DMS53 treated with DMSO at 0.1 percent for 48 hours (cell line): ENCODE measurements at regions not wholly inside any gene's neighbourhood (a gene's known extent, or its start where the extent isn't known, plus 50 kb on each side); places are given as distances from the start of the nearest gene placed in this dataset.

ENCODE experiments used
- DNase-seq: peaks from one replicate; lab custom pipeline; 2025; ENCODE audit not compliant: unreplicated experiment; lab: John Stamatoyannopoulos, UW

DNA sequence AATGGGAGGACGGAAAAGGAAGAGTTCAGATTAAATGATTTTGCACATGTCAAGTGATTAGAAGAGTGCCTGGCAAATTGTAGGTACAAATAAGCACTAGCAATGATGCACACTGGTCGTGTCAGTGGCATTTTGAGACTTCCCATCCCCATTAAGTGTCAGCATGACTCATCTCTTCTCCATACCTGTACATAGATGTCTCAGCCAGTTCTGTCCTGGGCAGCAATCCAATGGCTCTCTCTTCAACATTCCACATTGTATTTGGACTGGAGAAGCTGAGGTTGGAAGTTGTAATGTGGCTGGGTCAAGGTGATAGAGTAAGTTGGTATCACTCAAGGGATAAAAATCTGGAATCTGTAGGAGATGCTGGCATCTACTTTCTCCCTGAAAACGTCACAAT lies 742.7 kb downstream of the VRK1 start:
- DNase-seq: no peak

DNA sequence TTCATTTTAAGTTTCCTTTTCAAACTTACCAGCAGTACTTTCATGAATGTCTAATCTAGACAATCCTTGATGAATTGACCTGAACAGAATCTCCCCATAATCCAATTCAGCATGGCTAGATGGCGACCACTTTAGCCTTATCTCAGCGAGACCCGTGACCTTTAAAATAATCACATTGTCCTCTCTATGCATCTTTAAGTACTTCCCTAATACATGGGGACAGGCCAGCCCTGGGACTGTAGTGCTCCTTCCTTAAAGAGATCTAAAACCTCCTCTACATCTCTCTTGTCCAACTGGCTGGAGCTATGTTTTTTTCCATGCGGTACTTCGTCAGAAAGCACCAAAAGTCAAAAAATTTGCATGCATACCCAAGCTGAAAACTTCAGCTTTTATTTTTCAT lies 746.0 kb downstream of the VRK1 start:
- DNase-seq: no peak

GRCh38 chr14:97543816-97544215 lies 746.6 kb downstream of the VRK1 start:
- no peak for DNase-seq

GRCh38 chr14:97544571-97544970 lies 747.4 kb downstream of the VRK1 start:
- DNase-seq: no peak

DNA sequence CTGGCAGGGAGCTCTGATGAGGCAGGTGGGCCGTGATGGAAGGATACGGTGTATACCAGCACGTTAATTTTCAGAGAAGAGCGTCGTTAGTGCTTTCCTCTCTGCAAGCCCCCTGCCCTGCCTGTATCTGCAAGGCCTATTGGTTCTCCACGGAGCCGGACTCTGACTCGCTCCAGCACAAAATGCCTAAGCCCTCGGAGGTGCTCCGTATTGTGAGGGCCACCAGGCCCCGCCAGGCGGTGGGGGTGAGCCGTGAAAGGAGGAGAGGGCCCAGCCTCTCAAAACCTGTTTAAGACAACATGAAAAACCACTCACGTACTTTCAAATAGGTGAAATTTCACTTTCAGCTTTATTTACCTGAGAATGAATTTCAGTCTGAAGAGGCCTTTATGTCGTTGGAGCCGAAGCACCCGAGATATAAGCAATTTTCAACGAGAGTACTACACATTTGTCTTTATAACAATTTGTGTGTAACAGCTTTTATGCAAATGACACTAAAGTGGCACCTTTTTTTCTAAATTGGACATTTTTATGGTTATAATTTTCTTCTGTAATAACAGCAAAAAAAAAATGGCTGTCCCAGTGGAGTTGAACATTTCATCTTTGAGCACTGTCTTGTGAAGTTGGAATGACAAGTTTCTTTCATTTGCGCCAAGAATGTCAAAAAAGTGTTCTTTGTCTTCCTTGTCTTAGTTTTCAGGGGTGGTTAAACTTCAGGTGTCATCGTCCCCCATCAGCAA lies 749.5 kb downstream of the VRK1 start:
- DNase-seq: no peak

DNA sequence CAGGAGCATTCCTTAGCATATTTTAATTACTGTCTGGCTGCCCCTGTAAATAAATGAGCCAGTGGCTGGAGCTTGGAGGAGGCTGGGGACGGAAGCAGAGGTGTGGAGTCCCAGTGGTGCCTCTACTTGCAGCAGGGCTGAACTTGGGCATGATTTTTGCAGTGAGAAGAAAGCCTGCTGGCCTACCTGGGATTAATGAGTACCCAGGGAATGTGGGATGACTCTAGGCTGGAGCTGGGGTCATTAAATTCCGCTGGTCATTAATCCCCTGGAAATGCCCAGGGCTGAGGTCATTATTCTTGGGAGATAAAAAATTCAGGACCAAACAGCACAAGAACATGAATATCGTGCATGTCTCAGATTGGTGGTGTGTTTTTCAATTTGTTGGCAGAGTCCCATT lies 753.3 kb downstream of the VRK1 start:
- DNase-seq: no peak

DNA sequence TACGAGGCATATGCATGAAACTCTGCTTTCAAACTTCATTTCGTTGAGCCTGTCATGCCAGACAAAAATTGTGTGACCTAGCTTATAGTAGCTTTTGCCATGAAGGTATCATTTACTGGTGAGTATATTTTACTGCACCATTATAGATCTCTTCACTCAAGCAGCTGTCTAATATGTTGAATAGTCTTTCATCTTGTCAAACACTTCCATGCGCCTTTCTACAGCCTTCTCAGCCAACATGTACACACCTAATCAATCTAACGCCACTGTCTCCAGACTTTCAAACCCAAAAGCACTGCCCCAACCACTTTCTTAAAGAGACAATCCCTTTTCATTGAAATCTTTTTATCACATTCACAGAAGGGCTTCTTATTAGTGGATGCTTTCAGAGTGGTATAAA lies 757.4 kb downstream of the VRK1 start:
- DNase-seq: no peak

DNA sequence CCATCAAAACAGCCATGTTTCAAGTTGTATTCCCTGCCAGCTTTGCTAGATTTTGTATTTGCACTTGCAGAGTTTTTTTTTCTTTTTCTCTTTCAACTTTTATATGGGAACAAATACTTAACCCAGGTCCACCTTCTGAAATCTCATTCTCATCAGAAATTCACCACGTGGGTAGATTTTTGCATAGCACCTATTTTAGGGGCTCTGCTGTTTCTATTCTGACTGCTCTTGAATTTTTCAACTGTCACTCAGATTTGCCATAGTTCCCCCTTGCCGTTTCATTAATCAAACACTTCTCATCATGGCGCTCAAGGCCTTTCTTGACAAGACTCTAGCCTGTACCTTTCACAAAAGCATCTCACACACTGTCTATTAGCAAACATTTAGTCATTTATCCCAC lies 767.2 kb downstream of the VRK1 start:
- DNase-seq: no peak

DNA sequence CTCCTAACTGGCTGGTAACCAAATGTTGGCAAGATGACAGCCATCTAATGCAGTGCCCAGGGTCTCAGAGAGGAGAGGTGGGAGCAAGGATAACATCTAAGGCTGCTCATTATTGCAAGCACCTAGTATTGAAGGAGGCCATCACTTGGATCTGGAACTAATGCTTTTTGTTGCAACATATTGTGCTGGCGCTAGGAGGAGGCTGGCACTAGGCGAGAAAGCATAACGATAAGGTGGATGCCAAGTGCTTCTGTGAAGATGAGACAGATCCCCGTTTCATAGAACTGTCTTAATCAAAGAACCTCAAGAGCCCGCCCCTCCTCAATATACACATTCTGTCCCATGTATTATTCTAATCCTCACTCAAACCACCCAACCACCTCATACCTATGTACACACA lies 774.0 kb downstream of the VRK1 start:
- no peak for DNase-seq

DNA sequence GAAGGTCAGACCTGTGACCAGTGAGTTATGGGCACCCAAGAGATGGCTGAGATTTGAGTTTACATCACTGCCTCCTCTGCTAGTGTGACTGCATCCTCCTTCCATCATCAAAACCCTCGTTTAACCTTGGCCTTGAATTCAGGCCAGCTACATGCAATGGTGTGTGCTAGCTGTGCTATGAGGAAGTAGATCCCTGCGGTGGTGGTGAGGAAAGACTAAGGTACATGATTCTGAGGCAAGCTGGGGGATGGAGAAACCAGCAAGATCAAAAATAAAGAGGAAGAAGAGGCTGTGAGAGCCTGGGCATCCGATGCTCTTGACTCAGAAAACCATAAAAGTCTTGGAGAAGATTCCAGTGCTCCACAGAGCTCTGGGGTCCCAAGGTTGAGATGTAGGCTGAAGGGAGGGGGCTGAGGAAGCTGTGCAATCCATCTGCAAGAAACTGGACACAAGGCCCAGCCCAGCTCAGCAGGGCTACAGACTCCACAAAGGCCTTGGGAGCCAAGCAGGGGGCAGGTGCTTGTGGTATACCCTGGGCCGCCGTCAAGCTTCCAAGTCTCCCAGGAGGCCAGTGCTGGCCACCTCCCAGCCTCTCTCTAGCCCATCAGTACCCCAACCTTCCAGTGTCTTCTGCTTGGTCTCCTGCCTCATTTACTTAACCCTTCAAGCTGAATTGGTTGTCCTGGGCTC lies 774.8 kb downstream of the VRK1 start:
- DNase-seq: no peak

GRCh38 chr14:97572583-97573458 lies 775.6 kb downstream of the VRK1 start:
- DNase-seq: no peak

GRCh38 chr14:97575677-97576076 lies 778.5 kb downstream of the VRK1 start:
- no peak for DNase-seq

GRCh38 chr14:97578982-97579548 lies 781.9 kb downstream of the VRK1 start:
- no peak for DNase-seq

DNA sequence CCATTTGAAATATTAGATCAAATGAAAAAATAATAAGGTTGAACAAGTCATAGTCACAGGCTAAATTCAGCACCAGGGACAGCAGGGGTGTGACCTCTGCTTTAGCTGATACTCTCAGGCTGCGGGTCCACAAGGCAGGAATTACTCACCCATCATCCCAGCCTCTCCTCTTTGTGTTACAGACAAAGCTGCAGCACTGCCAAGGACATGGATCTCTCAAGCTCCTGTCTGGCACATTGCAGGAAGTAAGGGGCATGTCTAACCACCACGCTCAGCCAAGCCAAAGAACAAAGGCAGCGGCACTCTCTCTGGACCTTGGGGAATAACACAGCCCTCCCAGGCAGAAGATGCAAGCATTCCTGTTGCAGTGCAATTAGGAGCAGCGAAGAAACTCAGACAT lies 783.8 kb downstream of the VRK1 start:
- DNase-seq: no peak

DNA sequence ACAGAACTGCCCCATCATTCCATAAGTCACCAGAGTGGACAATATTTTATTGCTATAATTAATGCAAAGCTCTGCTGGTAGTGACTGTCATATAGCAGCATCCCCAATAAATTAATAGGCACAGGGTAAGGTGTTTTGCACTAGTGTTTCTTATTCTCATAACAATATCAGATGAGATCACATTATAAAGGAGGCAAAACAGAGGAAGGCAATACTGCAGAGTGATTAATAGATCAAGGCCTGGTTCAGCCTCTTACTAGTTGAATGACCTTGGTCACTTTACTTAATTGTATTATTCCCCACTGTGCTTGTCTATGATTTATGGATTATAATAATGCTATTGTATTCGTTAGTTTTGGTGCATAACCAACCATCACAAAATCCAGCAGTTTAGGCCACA lies 784.8 kb downstream of the VRK1 start:
- no peak for DNase-seq

DNA sequence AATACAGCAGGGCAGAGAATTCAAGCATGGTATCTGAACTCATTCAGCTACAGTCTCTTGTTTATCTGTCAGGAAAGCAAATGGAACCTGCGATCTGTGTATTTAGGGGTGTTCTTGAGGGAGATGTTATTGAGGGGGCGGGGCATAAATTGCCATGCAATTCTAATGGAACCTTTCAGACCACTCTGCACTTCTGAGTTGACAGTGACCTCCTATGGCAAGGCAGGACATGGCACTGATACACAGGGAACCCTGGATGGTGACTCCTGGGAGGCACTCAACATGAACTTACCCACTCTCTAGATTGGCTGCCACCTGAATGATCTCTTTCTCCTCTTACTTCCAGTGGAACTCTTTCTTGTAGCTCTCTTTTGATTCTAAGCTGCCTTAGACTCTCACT lies 787.3 kb downstream of the VRK1 start:
- DNase-seq: no peak

GRCh38 chr14:97592341-97592980 lies 795.3 kb downstream of the VRK1 start:
- no peak for DNase-seq

GRCh38 chr14:97594306-97594705 lies 797.1 kb downstream of the VRK1 start:
- DNase-seq: no peak

GRCh38 chr14:97602438-97603117 lies 805.4 kb downstream of the VRK1 start:
- no peak for DNase-seq

DNA sequence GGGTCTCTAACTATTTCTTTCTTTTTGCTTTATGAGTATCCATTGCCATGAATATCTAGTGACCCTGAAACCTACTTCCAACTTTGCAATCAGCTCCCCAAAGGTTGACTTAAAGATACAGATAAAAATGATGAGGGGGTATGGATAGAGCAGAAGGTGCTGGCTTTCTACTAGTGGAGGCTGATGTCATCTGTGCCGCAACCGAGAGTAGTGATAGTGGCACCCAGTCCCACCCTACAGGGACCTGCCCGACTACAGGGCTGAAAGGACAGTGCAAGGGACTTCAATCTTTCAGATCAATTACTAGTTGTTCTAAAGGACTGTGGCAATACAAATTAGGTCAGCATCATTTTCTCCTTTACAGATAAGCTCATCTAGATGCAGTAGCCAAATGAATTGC lies 806.0 kb downstream of the VRK1 start:
- DNase-seq: no peak

DNA sequence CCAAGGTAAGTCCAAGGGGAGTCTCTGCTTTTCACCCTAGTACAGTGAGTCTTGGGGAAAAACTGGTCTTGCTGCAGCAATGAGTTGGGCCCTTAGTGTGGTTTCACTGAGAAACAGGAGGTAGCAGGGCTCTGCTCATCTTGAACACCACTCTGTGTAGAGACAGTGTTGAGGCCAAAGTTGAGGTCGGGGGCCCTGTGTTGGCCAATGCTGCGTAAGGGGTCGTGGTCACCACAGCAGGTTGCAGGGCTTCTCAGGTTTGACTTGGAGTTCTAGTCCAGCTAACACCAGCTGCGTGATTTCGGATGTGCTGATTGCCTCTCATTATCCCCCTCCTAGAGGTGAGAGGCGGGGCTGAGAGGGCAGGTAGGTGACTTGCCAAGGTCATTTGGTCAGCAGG lies 807.5 kb downstream of the VRK1 start:
- no peak for DNase-seq
